GM10266 (cell line): ENCODE measurements at regions not wholly inside any gene's neighbourhood (a gene's known extent, or its start where the extent isn't known, plus 50 kb on each side); places are given as distances from the start of the nearest gene placed in this dataset.

ENCODE experiments used
- DNase-seq: peaks from one replicate; pipeline ENCODE4 v3.0.0; 2012; ENCODE audit errors: extremely low spot score
- TF ChIP-seq, protein P1 (sequence below): IDR thresholded peaks from 2 replicates; pipeline ENCODE4 v1.5.1; 2012; ENCODE audit warnings: mild to moderate bottlenecking, low read depth; ENCODE audit not compliant: control insufficient read depth, insufficient read depth; ENCODE audit errors: missing control alignments

DNA sequence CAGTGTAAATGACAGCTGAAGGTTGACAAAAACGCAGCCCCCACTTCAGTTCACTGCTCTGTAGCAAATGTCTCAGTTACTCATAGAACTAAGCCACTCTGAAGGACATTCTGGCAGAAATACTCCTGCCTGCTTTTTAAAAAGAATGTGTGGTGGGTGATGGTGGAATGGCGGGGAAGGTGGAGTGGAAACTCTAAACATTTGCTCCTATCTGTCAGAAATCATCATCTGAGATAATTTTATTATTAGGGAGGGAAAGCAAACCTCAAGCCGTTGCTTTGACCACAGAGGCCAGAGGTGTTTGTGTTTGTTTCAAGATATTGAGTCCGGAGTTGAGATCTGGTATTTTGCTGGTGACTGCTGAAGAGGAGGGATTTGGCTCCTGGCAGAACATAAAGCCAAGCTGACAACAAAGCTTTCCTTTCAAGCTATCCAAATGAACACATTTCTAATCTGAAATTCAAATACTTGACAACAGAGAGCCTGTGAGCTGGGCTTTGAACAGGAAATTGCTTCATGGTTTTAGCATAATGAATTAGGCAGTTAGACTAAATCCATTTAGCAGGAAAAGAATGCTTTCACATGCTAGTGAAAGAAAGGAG is 362.7 kb downstream of the CSNK1G3 start:
- TF ChIP-seq, protein P1, sequence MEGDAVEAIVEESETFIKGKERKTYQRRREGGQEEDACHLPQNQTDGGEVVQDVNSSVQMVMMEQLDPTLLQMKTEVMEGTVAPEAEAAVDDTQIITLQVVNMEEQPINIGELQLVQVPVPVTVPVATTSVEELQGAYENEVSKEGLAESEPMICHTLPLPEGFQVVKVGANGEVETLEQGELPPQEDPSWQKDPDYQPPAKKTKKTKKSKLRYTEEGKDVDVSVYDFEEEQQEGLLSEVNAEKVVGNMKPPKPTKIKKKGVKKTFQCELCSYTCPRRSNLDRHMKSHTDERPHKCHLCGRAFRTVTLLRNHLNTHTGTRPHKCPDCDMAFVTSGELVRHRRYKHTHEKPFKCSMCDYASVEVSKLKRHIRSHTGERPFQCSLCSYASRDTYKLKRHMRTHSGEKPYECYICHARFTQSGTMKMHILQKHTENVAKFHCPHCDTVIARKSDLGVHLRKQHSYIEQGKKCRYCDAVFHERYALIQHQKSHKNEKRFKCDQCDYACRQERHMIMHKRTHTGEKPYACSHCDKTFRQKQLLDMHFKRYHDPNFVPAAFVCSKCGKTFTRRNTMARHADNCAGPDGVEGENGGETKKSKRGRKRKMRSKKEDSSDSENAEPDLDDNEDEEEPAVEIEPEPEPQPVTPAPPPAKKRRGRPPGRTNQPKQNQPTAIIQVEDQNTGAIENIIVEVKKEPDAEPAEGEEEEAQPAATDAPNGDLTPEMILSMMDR, result no peak
- no peak for DNase-seq

DNA sequence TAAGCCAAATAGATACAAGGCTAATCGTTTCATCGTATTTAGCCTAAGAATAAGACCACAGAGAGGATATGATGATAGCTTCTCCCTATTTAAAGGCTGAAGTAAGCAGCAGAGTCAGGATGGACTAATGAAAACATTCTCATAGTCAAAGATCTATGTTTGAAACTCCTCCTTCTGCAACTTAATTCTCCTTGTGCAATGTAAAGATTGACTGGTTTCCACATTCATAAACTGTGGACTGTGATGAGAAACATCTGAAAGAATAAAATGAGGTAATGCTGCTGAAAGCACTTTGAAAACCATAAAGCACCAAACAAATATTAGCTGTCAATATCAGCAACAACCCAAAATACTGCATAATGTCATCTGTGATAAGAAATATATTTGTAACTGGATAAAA is 361.9 kb downstream of the CSNK1G3 start:
- TF ChIP-seq, protein P1, result no peak
- no peak for DNase-seq

DNA sequence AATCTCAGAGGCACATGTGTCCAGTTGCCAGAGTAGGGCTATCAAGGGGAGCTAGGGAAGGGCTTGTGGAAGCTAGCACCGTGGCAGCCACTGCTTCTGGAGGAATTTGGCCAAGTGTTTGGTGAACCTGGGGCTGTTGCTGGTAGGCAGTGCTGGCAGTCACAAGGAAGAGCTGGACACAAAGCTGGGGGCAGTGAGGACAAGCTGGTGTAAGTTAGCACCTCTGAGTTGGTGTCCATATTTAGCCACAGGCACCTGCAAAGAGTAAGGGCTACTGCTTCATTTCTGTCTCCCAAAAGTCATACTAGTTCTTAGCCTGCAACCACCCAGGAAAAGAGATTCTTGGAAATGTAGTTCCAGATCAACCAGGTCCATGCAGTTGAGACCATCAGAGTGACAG is 359.4 kb downstream of the CSNK1G3 start:
- TF ChIP-seq, protein P1, result no peak
- no peak for DNase-seq

DNA sequence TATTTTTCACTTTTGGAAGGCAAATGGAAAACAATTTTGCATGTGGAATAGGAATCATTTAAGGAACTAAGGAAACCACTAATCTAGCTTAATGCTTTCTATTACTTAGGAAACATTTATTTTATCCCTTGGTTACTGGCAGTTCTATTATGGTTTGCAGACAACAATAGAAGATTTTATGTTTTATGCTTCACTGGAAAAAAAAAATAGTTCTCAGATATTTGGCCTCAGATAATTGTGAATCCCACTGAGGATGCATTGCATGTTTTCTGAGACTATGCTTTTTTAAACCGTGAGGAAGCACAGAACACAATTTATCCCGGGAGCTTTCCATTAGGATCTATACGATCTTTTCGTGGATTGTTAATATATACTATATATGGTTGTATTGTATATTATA is 356.9 kb downstream of the CSNK1G3 start:
- DNase-seq, result no peak
- TF ChIP-seq, protein P1, result no peak

DNA sequence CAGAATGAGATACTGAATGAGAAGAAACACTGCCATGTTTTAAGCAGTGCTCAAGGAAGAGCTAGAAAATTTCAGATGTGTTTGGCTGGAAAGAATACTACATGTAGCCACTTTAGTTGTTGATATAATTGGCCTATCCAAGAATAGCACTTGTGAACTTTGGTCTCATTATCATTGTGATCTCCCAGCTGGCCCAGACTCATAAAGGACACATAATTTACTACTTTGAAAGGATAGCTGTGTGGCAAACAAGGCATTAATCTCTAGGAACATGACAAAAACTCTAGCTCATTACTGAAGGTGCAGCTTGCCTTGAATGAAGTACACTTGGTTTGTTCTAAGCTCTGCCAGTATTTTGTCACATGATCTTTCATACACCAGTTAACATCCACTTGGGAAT is 356.3 kb downstream of the CSNK1G3 start:
- TF ChIP-seq, protein P1, result no peak
- no peak for DNase-seq

DNA sequence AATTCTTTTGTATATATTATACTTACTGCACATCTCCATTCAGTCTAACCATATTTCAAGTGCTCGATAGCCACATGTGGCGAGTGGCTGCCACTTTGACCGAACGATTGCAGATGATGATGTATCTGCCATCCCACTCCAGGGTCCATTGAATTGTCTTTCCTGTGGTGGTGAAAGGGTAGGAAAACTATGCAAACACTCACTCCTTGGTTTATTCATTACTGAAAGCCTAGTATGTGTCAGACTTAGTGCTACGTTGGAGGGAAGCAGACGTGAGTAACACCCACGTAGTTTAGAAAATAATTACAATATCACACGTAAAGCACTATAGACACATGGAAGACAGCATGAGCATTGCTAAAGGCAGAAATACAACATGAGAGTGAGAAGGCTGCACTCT is 353.7 kb downstream of the CSNK1G3 start:
- TF ChIP-seq, protein P1, result no peak
- DNase-seq, result no peak

DNA sequence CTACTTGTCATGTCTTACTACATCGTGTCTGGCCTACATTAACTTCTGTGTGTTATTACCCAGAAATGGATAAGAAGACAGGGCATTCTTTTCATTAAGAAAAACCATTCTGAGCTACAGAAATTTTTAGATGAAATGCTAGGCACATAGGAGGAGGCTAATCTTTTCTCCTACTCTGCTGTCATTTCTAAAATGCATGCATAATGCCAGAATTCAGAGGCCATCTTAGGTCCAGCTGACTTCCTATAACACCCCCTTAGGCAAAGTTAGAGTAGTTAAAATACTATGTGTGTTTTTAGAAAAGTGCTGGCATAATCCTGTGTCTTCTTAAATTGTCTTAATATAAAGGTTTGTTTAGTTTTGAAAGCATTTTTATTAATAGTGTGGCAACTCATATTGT is 352.6 kb downstream of the CSNK1G3 start:
- no peak for DNase-seq

More for the DNA sequence above, 352.6 kb downstream of the CSNK1G3 start:
- TF ChIP-seq, protein P1, result no peak
